ENCODE measurements at regions not wholly inside any gene's neighbourhood (a gene's known extent, or its start where the extent isn't known, plus 50 kb on each side); places are given as distances from the start of the nearest gene placed in this dataset.
A peak's percentile ranks its signal among the peaks of the same experiment; 100 is the strongest.

GRCh38 chr4:138329506-138330070 is 87.4 kb upstream of the SLC7A11 start:
- no peak overlapping the region for H3K4me3 ChIP-seq (ENCODE audit: low read length)
- DNase-seq (ENCODE audit: low read depth), result no peak
- no peak for TF ChIP-seq CTCF (conservative IDR thresholded peaks at IDR 0.05; ENCODE audit: low read length)

- no peak for TF ChIP-seq CTCF (conservative IDR thresholded peaks at IDR 0.05; ENCODE audit: low read length)
- no peak overlapping the region for H3K4me3 ChIP-seq (ENCODE audit: low read length)
- DNase-seq (ENCODE audit: low read depth), result no peak
These were observed 85.2 kb upstream of the SLC7A11 start for GRCh38 chr4:138327338-138327737.

- no peak overlapping the region for H3K4me3 ChIP-seq (ENCODE audit: low read length)
- no peak for DNase-seq (ENCODE audit: low read depth)
- TF ChIP-seq CTCF (conservative IDR thresholded peaks at IDR 0.05; ENCODE audit: low read length), result no peak
These were observed 78.7 kb upstream of the SLC7A11 start for GRCh38 chr4:138320831-138321230.

GRCh38 chr4:138320030-138320429 is 77.9 kb upstream of the SLC7A11 start:
- no peak for DNase-seq (ENCODE audit: low read depth)
- no peak for TF ChIP-seq CTCF (conservative IDR thresholded peaks at IDR 0.05; ENCODE audit: low read length)
- H3K4me3 ChIP-seq (ENCODE audit: low read length), result no peak overlapping the region

GRCh38 chr4:138317175-138317748 is 75.1 kb upstream of the SLC7A11 start:
- H3K4me3 ChIP-seq (ENCODE audit: low read length), result no peak overlapping the region
- DNase-seq (ENCODE audit: low read depth), result no peak
- TF ChIP-seq CTCF (conservative IDR thresholded peaks at IDR 0.05; ENCODE audit: low read length), result no peak

- H3K4me3 ChIP-seq (ENCODE audit: low read length), result no peak overlapping the region
- TF ChIP-seq CTCF (conservative IDR thresholded peaks at IDR 0.05; ENCODE audit: low read length), result no peak
- no peak for DNase-seq (ENCODE audit: low read depth)
These were observed 70.4 kb upstream of the SLC7A11 start for GRCh38 chr4:138312536-138312911.

- no peak overlapping the region for H3K4me3 ChIP-seq (ENCODE audit: low read length)
- DNase-seq (ENCODE audit: low read depth), result peak; percentile 78
- TF ChIP-seq CTCF (conservative IDR thresholded peaks at IDR 0.05; ENCODE audit: low read length), result no peak
These were observed 69.8 kb upstream of the SLC7A11 start for GRCh38 chr4:138311771-138312535.
